WERI-Rb-1 (cell line): ENCODE measurements at regions not wholly inside any gene's neighbourhood (a gene's known extent, or its start where the extent isn't known, plus 50 kb on each side); places are given as distances from the start of the nearest gene placed in this dataset.

Experiments
- DNase-seq: peaks from one replicate; pipeline ENCODE4 v3.0.0-alpha.2; 2020
- H3K27ac ChIP-seq: fragments of 250-450 bp; sonication (Bioruptor Pico); 2 replicates; pipeline ENCODE4 v1.5.1; 2020; ENCODE audit warnings: mild to moderate bottlenecking, moderate library complexity
- H3K27me3 ChIP-seq: fragments of 250-450 bp; sonication (Bioruptor Pico); 2 replicates; pipeline ENCODE4 v1.5.1; 2021; ENCODE audit warnings: mild to moderate bottlenecking, low read depth, moderate library complexity; ENCODE audit not compliant: insufficient read depth, severe bottlenecking
- H3K36me3 ChIP-seq: fragments of 250-450 bp; sonication (Bioruptor Pico); 2 replicates; pipeline ENCODE4 v1.5.1; 2020; ENCODE audit warnings: mild to moderate bottlenecking, moderate library complexity
- H3K4me3 ChIP-seq: 2 replicates; pipeline ENCODE4 v1.5.1; 2011; ENCODE audit warnings: low read depth, mild to moderate bottlenecking, control low read depth, low read length
- H3K9me3 ChIP-seq: fragments of 250-450 bp; sonication (Bioruptor Pico); 2 replicates; pipeline ENCODE4 v1.5.1; 2021; ENCODE audit warnings: mild to moderate bottlenecking, moderate library complexity; ENCODE audit not compliant: severe bottlenecking
- TF ChIP-seq, protein P1 (sequence below): IDR thresholded peaks from 2 replicates; pipeline ENCODE4 v1.5.1; 2011; ENCODE audit warnings: low read depth, mild to moderate bottlenecking, control low read depth, inconsistent platforms, low read length

- Histone ChIP-seq H3K27me3 (peaks cover 17% of the 10 kb centered on the region), H3K4me3 (no peak overlapping the region), H3K36me3 (no peaks in the 10 kb centered on the region), H3K9me3 (no peaks in the 10 kb centered on the region), H3K27ac (no peak overlapping the region)
- no peak for DNase-seq
- TF ChIP-seq, protein P1, sequence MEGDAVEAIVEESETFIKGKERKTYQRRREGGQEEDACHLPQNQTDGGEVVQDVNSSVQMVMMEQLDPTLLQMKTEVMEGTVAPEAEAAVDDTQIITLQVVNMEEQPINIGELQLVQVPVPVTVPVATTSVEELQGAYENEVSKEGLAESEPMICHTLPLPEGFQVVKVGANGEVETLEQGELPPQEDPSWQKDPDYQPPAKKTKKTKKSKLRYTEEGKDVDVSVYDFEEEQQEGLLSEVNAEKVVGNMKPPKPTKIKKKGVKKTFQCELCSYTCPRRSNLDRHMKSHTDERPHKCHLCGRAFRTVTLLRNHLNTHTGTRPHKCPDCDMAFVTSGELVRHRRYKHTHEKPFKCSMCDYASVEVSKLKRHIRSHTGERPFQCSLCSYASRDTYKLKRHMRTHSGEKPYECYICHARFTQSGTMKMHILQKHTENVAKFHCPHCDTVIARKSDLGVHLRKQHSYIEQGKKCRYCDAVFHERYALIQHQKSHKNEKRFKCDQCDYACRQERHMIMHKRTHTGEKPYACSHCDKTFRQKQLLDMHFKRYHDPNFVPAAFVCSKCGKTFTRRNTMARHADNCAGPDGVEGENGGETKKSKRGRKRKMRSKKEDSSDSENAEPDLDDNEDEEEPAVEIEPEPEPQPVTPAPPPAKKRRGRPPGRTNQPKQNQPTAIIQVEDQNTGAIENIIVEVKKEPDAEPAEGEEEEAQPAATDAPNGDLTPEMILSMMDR, result no peak
Measured at GRCh38 chr18:32621034-32621433, 150.4 kb upstream of the GAREM1 start.

GRCh38 chr18:32618546-32618945 is 147.9 kb upstream of the GAREM1 start:
- H3K9me3 ChIP-seq, result no peaks in the 10 kb centered on the region
- no peak overlapping the region for H3K27ac ChIP-seq
- peaks cover 14% of the 10 kb centered on the region for H3K27me3 ChIP-seq
- no peak overlapping the region for H3K4me3 ChIP-seq
- TF ChIP-seq, protein P1, result no peak
- no peak for DNase-seq
- no peaks in the 10 kb centered on the region for H3K36me3 ChIP-seq

DNA sequence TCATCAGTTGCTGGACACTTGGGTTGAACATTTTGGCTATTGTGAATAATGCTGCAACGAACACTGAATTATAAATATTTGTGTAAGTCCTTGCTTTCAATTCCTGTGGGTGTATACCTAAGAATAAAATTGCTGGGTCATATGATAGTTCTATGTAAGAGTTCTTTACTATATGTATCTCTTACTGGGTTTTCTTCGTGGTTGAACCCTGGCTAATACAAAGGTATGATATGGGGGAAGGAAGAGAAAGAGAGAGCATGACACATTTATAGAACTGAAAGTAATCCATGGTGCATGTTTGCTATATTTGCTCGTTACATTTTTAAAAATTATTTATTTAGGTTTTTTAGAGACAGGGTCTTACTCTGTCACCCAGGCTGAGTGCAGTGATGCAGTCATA is 143.1 kb upstream of the GAREM1 start:
- H3K9me3 ChIP-seq, result no peaks in the 10 kb centered on the region
- no peak for DNase-seq
- no peak overlapping the region for H3K4me3 ChIP-seq
- TF ChIP-seq, protein P1, result no peak
- peaks cover 21% of the 10 kb centered on the region for H3K27me3 ChIP-seq
- H3K36me3 ChIP-seq, result no peaks in the 10 kb centered on the region
- no peak overlapping the region for H3K27ac ChIP-seq

DNA sequence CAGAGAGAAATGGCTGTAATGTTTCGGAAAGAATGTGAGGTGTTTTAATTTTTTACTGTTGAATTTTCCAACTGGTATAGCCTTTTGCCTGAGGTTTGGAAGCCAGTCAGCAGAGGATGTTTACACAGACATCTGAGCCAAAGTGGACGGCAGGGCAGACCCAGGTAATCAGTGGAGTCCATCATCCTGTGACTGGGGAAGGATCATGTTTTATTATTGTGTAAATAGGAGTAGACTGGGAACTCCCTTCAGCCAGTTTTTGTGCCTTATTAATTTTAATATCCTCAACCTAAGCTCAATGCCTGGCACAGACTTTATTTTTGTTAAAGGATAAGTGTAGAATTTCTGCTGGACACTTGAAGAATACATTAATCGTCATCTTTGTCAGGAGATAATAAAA is 142.0 kb upstream of the GAREM1 start:
- Histone ChIP-seq H3K27me3 (peaks cover 18% of the 10 kb centered on the region), H3K27ac (no peak overlapping the region), H3K9me3 (no peaks in the 10 kb centered on the region), H3K4me3 (no peak overlapping the region), H3K36me3 (no peaks in the 10 kb centered on the region)
- DNase-seq, result no peak
- TF ChIP-seq, protein P1, result no peak

GRCh38 chr18:32610176-32610575 is 139.5 kb upstream of the GAREM1 start:
- Histone ChIP-seq H3K27me3 (peaks cover 11% of the 10 kb centered on the region), H3K36me3 (no peaks in the 10 kb centered on the region)
- TF ChIP-seq, protein P1, result no peak

DNA sequence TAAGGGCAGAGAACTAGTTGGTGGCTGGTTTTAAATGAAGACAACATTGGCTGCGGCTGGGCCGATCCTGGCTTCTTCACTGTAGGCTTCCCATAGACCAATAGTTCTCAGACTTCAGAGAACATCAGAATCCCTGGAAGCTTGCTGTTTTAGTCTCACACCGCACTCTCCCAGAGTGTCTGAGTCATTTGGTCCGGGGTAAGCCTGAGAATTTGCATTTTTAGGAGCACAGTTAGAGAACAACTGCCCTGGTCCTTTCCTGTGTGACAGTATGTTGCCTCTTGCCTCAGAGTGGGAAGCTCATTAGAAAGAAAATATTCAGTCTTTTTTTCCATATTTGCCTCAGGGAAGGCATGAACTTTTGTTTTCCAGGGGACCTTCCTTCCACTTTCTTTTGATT is 137.1 kb upstream of the GAREM1 start:
- H3K27ac ChIP-seq, result no peak overlapping the region
- no peaks in the 10 kb centered on the region for H3K9me3 ChIP-seq
- H3K36me3 ChIP-seq, result no peaks in the 10 kb centered on the region
- no peak for DNase-seq
- TF ChIP-seq, protein P1, result no peak
- H3K27me3 ChIP-seq, result peaks cover 18% of the 10 kb centered on the region
- no peak overlapping the region for H3K4me3 ChIP-seq

More at GRCh38 chr18:32610176-32610575, 139.5 kb upstream of the GAREM1 start:
- H3K4me3 ChIP-seq, result no peak overlapping the region
- H3K9me3 ChIP-seq, result no peaks in the 10 kb centered on the region
- H3K27ac ChIP-seq, result no peak overlapping the region
- DNase-seq, result no peak
